Parathyroid adenoma (tissue), 2 donors: ENCODE measurements at regions not wholly inside any gene's neighbourhood (a gene's known extent, or its start where the extent isn't known, plus 50 kb on each side); places are given as distances from the start of the nearest gene placed in this dataset.

ENCODE experiments used
- H2AFZ ChIP-seq: fragments of 300-600 bp; sonication (generic); one replicate; pipeline ENCODE4 v1.7.0; 2017; ENCODE audit warnings: antibody characterized with exemption, mild to moderate bottlenecking
- H3K27ac ChIP-seq: fragments of 300-600 bp; sonication (generic); one replicate; pipeline ENCODE4 v1.7.0; 2017
- H3K27me3 ChIP-seq: fragments of 300-600 bp; sonication (generic); one replicate; pipeline ENCODE4 v1.7.0; 2017; ENCODE audit warnings: low read length; ENCODE audit not compliant: control insufficient read depth, insufficient read depth
- H3K36me3 ChIP-seq: fragments of 300-600 bp; sonication (generic); one replicate; pipeline ENCODE4 v1.7.0; 2017; ENCODE audit warnings: low read length; ENCODE audit not compliant: control insufficient read depth, insufficient read depth
- H3K4me1 ChIP-seq: fragments of 300-600 bp; sonication (generic); one replicate; pipeline ENCODE4 v1.7.0; 2017; ENCODE audit warnings: control low read depth
- H3K4me2 ChIP-seq: fragments of 300-600 bp; sonication (generic); one replicate; pipeline ENCODE4 v1.7.0; 2017; ENCODE audit warnings: low read length
- H3K4me3 ChIP-seq: fragments of 300-600 bp; sonication (generic); one replicate; pipeline ENCODE4 v1.7.0; 2017; ENCODE audit warnings: low read depth, low read length
- H3K79me2 ChIP-seq: fragments of 300-600 bp; sonication (generic); one replicate; pipeline ENCODE4 v1.7.0; 2017; ENCODE audit warnings: control low read depth
- H3K9ac ChIP-seq: fragments of 300-600 bp; sonication (generic); one replicate; pipeline ENCODE4 v1.7.0; 2017; ENCODE audit warnings: mild to moderate bottlenecking
- H3K9me3 ChIP-seq: fragments of 300-600 bp; sonication (generic); one replicate; pipeline ENCODE4 v1.7.0; 2017; ENCODE audit warnings: low read length; ENCODE audit not compliant: control insufficient read depth
- TF ChIP-seq, protein P1 (sequence below): fragments of 300-600 bp; sonication (generic); IDR thresholded peaks from one replicate; pipeline ENCODE4 v1.7.0; 2017; ENCODE audit warnings: antibody characterized with exemption, mild to moderate bottlenecking
- donor health status: primary hyperparathyroidism.

DNA sequence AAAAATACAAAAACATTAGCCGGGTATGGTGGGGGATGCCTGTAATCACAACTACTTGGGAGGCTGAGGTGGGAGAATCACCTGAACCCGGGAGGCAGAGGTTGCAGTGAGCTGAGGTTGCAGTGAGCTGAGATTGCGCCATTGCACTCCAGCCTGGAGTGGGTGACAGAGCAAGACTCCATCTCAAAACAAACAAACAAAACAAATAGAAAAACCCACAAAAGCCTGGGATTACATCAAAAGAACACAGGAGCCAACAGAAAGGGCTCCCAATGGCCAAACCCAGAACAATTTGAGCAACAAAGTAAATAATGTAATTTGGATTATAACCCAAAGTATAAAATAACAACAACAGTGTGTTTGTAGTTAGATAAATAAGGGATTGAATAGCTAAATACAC lies 159.8 kb downstream of the UXS1 start:
- no peak overlapping the region for H2AFZ ChIP-seq
- H3K4me2 ChIP-seq = no peak overlapping the region
- TF ChIP-seq, protein P1, sequence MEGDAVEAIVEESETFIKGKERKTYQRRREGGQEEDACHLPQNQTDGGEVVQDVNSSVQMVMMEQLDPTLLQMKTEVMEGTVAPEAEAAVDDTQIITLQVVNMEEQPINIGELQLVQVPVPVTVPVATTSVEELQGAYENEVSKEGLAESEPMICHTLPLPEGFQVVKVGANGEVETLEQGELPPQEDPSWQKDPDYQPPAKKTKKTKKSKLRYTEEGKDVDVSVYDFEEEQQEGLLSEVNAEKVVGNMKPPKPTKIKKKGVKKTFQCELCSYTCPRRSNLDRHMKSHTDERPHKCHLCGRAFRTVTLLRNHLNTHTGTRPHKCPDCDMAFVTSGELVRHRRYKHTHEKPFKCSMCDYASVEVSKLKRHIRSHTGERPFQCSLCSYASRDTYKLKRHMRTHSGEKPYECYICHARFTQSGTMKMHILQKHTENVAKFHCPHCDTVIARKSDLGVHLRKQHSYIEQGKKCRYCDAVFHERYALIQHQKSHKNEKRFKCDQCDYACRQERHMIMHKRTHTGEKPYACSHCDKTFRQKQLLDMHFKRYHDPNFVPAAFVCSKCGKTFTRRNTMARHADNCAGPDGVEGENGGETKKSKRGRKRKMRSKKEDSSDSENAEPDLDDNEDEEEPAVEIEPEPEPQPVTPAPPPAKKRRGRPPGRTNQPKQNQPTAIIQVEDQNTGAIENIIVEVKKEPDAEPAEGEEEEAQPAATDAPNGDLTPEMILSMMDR = no peak
- no peaks in the 10 kb centered on the region for H3K4me1 ChIP-seq
- H3K4me3 ChIP-seq = no peak overlapping the region
- H3K27me3 ChIP-seq = no peaks in the 10 kb centered on the region
- no peaks in the 10 kb centered on the region for H3K9me3 ChIP-seq
- H3K79me2 ChIP-seq = no peaks in the 10 kb centered on the region
- H3K27ac ChIP-seq = no peak overlapping the region
- H3K9ac ChIP-seq = no peak overlapping the region
- H3K36me3 ChIP-seq = no peaks in the 10 kb centered on the region

DNA sequence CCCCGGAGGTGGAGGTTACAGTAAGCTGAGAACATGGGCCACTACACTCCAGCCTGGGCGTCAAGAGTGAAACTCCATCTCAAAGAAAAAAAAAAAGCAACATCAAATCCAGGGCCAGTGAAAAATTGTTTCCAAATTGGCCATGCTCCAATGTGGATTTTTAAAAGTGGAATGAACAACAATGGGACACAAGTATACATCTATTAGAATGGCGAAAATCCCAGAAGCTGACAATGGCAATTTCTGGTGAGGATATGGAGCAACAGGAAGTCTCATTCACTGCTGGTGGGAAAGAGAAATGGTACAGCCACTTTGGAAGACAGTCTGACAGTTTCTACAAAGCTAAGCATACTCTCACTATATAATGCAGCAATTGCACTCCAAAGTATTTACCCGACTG lies 161.4 kb downstream of the UXS1 start:
- no peak overlapping the region for H3K4me2 ChIP-seq
- TF ChIP-seq, protein P1 = no peak
- no peak overlapping the region for H3K27ac ChIP-seq
- H3K79me2 ChIP-seq = no peaks in the 10 kb centered on the region
- no peaks in the 10 kb centered on the region for H3K9me3 ChIP-seq
- H3K4me1 ChIP-seq = no peaks in the 10 kb centered on the region
- H3K9ac ChIP-seq = no peak overlapping the region
- no peak overlapping the region for H3K4me3 ChIP-seq
- H3K27me3 ChIP-seq = no peaks in the 10 kb centered on the region
- H2AFZ ChIP-seq = no peak overlapping the region
- H3K36me3 ChIP-seq = no peaks in the 10 kb centered on the region

DNA sequence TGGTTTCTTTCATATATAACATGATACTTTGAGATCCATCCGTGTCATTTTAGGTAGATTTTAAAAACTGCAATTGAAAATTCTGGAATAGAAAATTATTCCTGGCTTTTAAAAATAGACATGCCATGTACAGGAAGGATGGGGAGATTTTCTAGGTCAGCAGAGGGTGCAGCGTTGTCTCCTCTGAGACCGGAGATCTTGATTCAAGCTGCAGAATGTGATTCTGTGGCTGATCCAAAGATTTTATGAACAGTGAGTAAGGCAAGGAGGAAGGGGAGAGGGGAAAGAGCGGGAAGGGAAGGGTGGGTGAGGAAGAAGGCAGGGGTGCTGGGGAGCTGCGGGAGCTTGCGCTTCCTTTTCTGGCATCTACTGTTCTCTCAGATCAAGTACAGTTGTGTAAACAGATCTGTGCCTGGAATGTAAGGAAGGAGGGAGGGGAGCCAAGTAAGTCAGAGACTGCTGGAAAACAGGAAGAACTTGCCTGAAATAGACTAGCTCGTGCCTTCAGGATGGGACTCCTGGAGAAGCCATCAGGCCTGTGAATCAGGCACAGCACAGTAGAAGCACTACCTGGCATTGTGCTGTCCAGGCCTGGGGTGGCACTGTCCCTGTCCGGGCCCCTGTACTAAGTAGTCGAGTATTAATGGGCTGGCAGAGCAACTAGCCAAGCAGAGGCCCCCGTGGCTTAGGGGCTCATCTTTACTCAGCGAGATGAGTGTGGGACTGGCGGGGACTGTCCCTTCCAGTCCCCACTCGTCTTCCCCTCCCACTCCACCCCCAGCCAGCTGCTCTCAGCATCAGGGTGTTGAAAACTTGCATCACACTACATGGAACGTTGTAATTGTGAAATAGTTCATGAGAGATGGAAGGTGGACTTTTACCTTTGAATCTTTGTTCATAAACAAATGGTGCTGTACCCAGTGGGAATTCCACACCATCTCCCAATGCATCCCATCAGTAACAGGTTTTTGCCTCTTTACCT lies 163.5 kb downstream of the UXS1 start:
- no peaks in the 10 kb centered on the region for H3K36me3 ChIP-seq
- H3K27me3 ChIP-seq = no peaks in the 10 kb centered on the region
- peak overlapping the region; percentile 35 for H2AFZ ChIP-seq
- no peaks in the 10 kb centered on the region for H3K79me2 ChIP-seq
- H3K4me3 ChIP-seq = no peak overlapping the region
- peak overlapping the region; percentile 67 for H3K27ac ChIP-seq
- no peaks in the 10 kb centered on the region for H3K9me3 ChIP-seq
- no peak overlapping the region for H3K9ac ChIP-seq
- H3K4me1 ChIP-seq = no peaks in the 10 kb centered on the region
- TF ChIP-seq, protein P1 = no peak
- no peak overlapping the region for H3K4me2 ChIP-seq

DNA sequence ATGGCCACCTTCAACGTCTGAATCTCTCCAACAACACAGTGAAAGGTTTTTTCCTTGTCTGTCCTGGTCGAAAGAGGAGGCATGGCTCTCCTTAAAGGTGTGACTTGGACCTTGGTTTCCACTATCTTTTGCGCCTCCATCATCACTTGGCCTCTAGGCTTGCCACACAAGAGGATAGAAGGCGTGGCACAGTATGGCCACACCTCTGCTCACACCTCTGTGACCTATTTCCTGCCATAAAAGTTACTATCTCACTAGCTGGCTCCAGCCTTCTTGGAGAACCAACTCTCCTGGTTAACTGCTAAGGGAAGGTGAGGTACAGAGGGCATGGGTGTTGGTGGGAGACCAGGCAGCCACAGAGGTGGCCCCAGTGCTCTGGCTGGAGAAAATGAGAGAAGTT lies 165.9 kb downstream of the UXS1 start:
- H3K27me3 ChIP-seq = no peaks in the 10 kb centered on the region
- H3K9me3 ChIP-seq = no peaks in the 10 kb centered on the region
- TF ChIP-seq, protein P1 = no peak
- no peak overlapping the region for H3K4me2 ChIP-seq
- H3K4me1 ChIP-seq = no peaks in the 10 kb centered on the region
- no peaks in the 10 kb centered on the region for H3K79me2 ChIP-seq
- no peak overlapping the region for H2AFZ ChIP-seq
- H3K9ac ChIP-seq = no peak overlapping the region
- H3K27ac ChIP-seq = no peak overlapping the region
- H3K36me3 ChIP-seq = no peaks in the 10 kb centered on the region
- H3K4me3 ChIP-seq = no peak overlapping the region
